ENCODE measurements at regions not wholly inside any gene's neighbourhood (a gene's known extent, or its start where the extent isn't known, plus 50 kb on each side); places are given as distances from the start of the nearest gene placed in this dataset.
A peak's percentile ranks its signal among the peaks of the same experiment; 100 is the strongest.

DNA sequence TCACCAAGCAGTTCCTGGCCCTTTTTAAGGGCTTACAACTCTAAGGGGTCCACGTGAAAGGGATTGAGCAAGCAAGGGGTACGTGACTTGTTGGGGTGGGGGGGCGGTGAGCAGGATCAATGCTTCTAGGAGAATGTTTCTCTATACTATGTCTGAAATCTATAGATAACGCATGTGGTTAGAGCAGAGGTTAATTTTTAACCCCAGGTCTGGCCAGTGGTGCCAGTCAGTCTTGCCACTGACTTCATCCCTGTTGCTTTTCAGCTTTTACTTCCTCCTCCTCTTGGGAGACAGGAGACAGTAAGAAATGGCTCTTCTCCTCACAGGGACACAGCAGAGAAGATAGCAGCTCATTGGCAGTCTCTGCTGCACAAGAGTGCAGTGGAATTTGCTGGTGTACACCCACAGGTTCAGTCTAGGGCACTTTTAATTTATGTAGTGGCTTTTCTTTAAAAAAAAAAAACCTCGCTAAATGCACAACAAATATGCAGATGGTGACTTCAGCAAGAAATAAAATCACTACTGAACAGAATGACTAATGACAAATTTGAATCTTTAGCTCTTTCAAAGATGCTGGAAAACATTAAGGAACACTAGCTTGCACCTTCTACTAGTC, 190.5 kb downstream of the CCNG2 start:
- H3K9me3 ChIP-seq (ENCODE audit: control insufficient read depth, low read depth, low read length), result peaks cover 9% of the 10 kb centered on the region
- H3K9ac ChIP-seq (ENCODE audit: control insufficient read depth, extremely low read depth, insufficient read depth, low read length), result no peak overlapping the region
- no peaks in the 10 kb centered on the region for H3K9me1 ChIP-seq (ENCODE audit: control insufficient read depth, extremely low read depth, insufficient read depth, low read length)
- peaks cover 36% of the 10 kb centered on the region for H3K4me1 ChIP-seq (ENCODE audit: control insufficient read depth, extremely low read depth, insufficient read depth, low read length)
- H3K36me3 ChIP-seq (ENCODE audit: control insufficient read depth in 2 of 2, extremely low read depth in 1 of 2, insufficient read depth in 2 of 2, low read length in 2 of 2), result no peaks in the 10 kb centered on the region
- DNase-seq (ENCODE audit: low read depth, low spot score), result no peak
- H4K20me1 ChIP-seq (ENCODE audit: control insufficient read depth, extremely low read depth, insufficient read depth, low read length), result no peaks in the 10 kb centered on the region
- H3K79me2 ChIP-seq (ENCODE audit: control insufficient read depth, insufficient read depth, low read length), result no peaks in the 10 kb centered on the region
- TF ChIP-seq EZH2 (IDR thresholded peaks at IDR 0.05; ENCODE audit: low read length), result no peak
- TF ChIP-seq, protein P1, sequence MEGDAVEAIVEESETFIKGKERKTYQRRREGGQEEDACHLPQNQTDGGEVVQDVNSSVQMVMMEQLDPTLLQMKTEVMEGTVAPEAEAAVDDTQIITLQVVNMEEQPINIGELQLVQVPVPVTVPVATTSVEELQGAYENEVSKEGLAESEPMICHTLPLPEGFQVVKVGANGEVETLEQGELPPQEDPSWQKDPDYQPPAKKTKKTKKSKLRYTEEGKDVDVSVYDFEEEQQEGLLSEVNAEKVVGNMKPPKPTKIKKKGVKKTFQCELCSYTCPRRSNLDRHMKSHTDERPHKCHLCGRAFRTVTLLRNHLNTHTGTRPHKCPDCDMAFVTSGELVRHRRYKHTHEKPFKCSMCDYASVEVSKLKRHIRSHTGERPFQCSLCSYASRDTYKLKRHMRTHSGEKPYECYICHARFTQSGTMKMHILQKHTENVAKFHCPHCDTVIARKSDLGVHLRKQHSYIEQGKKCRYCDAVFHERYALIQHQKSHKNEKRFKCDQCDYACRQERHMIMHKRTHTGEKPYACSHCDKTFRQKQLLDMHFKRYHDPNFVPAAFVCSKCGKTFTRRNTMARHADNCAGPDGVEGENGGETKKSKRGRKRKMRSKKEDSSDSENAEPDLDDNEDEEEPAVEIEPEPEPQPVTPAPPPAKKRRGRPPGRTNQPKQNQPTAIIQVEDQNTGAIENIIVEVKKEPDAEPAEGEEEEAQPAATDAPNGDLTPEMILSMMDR (optimal IDR thresholded peaks at IDR 0.05 in 1 of 3, IDR thresholded peaks at IDR 0.05 in 1 of 3, conservative IDR thresholded peaks at IDR 0.05 in 1 of 3; ENCODE audit: extremely low read depth in 1 of 3, insufficient read depth in 2 of 3, low read length in 3 of 3), result no peak
- H2AFZ ChIP-seq (ENCODE audit: control insufficient read depth, low read length), result peak overlapping the region; percentile 17
- no peak overlapping the region for H3K4me2 ChIP-seq (ENCODE audit: control insufficient read depth, extremely low read depth, insufficient read depth, low read depth, low read length)
- no peak for FAIRE-seq
- no peak overlapping the region for H3K27ac ChIP-seq (ENCODE audit: control insufficient read depth, insufficient read depth, low read length)
- dilution Hi-C loops (cut with MboI; ENCODE audit: extremely low pct_ligation_motif_present, low sequenced_read_pairs), result no loop called here
- no peaks in the 10 kb centered on the region for H3K27me3 ChIP-seq (ENCODE audit: control insufficient read depth, extremely low read depth, insufficient read depth, low read length)
- no peak overlapping the region for H3K4me3 ChIP-seq (ENCODE audit: control insufficient read depth in 2 of 3, extremely low read depth in 1 of 3, insufficient read depth in 2 of 3, low read depth in 1 of 3, low read length in 3 of 3)

GRCh38 chr4:77348815-77349214, 191.8 kb downstream of the CCNG2 start:
- dilution Hi-C loops (cut with MboI; ENCODE audit: extremely low pct_ligation_motif_present, low sequenced_read_pairs), result no loop called here
- peaks cover 29% of the 10 kb centered on the region for H3K4me1 ChIP-seq (ENCODE audit: control insufficient read depth, extremely low read depth, insufficient read depth, low read length)
- TF ChIP-seq, protein P1 (optimal IDR thresholded peaks at IDR 0.05 in 1 of 3, IDR thresholded peaks at IDR 0.05 in 1 of 3, conservative IDR thresholded peaks at IDR 0.05 in 1 of 3; ENCODE audit: extremely low read depth in 1 of 3, insufficient read depth in 2 of 3, low read length in 3 of 3), result no peak
- TF ChIP-seq EZH2 (IDR thresholded peaks at IDR 0.05; ENCODE audit: low read length), result no peak
- no peaks in the 10 kb centered on the region for H3K79me2 ChIP-seq (ENCODE audit: control insufficient read depth, insufficient read depth, low read length)
- no peaks in the 10 kb centered on the region for H4K20me1 ChIP-seq (ENCODE audit: control insufficient read depth, extremely low read depth, insufficient read depth, low read length)
- no peak overlapping the region for H2AFZ ChIP-seq (ENCODE audit: control insufficient read depth, low read length)
- no peak for DNase-seq (ENCODE audit: low read depth, low spot score)
- H3K36me3 ChIP-seq (ENCODE audit: control insufficient read depth in 2 of 2, extremely low read depth in 1 of 2, insufficient read depth in 2 of 2, low read length in 2 of 2), result no peaks in the 10 kb centered on the region
- no peak overlapping the region for H3K27ac ChIP-seq (ENCODE audit: control insufficient read depth, insufficient read depth, low read length)
- no peaks in the 10 kb centered on the region for H3K9me1 ChIP-seq (ENCODE audit: control insufficient read depth, extremely low read depth, insufficient read depth, low read length)
- no peak overlapping the region for H3K9ac ChIP-seq (ENCODE audit: control insufficient read depth, extremely low read depth, insufficient read depth, low read length)
- FAIRE-seq, result peak; percentile 57
- no peak overlapping the region for H3K4me3 ChIP-seq (ENCODE audit: control insufficient read depth in 2 of 3, extremely low read depth in 1 of 3, insufficient read depth in 2 of 3, low read depth in 1 of 3, low read length in 3 of 3)
- H3K27me3 ChIP-seq (ENCODE audit: control insufficient read depth, extremely low read depth, insufficient read depth, low read length), result no peaks in the 10 kb centered on the region
- H3K9me3 ChIP-seq (ENCODE audit: control insufficient read depth, low read depth, low read length), result no peaks in the 10 kb centered on the region
- H3K4me2 ChIP-seq (ENCODE audit: control insufficient read depth, extremely low read depth, insufficient read depth, low read depth, low read length), result no peak overlapping the region
